ENCODE measurements at regions not wholly inside any gene's neighbourhood (a gene's known extent, or its start where the extent isn't known, plus 50 kb on each side); places are given as distances from the start of the nearest gene placed in this dataset.
"Not testable (repeated sequence)": the region's sequence is repeated elsewhere in the genome, so short reads cannot be mapped to it uniquely, and the experiment has no call there.

DNA sequence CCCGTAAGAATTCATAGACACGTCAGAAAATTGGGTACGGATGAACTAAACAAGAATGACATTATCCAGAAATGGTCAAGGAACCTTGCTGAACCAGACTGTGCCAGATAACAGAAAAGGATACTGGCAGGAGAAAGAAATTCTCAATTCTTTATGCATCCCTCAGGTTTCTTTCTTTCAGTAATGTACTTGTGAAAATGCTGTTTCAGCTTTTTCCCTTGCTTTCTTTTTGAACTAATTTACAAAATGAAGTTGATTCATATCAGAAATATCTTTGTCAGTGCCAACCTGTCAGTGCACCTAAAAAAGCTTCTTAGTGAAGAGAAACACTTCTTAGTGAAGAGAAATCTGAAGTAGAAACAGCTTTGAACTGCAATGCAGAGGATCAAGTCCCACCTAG is 643.6 kb upstream of the RORB start:
- DNase-seq (ENCODE audit: low read depth, low spot score), result no peak

DNA sequence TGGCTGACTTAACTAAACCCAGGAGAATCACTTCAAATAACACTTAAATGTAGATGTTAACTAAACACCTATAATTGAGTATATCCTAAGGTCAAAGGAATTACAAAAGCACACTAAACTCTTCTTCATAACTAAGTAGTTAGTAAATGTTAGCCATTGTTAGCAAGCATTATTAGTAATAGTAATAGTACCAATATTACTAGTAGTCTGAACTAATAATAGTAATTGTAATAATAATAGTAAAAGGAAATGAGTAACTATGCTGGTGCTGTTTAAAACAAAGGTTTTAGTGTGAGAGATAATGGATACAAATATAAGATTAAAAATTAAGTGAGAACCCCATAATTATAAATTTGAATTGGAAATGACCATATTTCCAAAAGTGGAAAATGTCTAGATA is 641.9 kb upstream of the RORB start:
- no peak for DNase-seq (ENCODE audit: low read depth, low spot score)

DNA sequence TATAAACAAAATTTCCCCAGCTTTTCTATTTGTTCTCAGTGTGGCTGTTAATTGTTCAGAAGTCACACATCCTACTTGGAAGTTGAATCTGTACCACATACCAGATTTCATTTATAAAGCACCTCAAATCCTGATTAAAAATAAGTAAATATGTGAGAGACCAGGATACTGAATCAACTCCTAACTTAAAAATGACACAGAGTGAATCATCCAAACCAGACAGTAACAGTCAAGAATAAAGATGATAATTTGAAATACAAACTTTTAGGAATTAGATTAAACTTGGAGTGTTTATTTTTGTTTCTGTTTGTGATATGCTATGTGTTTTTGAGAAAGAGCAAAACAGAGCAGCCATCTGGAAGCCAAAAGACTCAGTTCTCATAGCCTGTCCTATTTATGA is 633.2 kb upstream of the RORB start:
- no peak for DNase-seq (ENCODE audit: low read depth, low spot score)

DNA sequence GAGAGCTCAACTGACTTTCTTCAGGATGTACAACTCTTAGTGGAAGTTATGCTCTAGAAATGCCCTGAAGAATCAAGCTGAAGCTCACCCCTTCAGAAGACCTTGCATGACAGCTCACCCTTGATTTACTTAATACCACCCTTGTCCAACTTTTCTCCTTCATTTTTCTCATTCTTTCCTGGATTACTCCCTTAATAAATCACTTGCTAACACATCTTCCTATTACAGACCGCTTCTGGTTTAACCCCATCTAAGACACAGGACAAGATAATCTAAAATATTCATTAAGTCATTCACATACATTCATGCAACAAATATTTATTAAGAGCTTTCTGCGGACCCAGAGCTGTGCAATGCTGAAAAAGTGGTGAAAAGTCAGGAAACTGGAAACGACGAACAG is 630.7 kb upstream of the RORB start:
- DNase-seq (ENCODE audit: low read depth, low spot score), result no peak

DNA sequence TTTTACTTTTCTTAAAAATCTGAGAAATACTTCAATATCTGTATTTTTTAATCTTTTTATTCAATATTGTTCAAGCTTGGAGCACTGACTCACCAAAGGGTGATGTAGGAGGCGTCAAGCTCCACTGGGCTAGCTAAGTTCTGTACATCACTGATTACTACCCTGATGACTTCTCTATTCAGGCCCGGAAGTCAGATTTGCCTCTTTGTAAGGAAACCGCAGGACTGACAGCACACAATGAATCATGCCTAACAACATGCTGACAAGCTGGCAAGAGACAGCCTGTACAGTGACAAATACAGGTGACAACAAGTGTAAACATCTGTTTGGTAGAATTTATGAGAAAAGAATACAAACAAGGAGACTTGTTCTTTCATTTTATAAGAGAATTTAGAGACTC is 627.9 kb upstream of the RORB start:
- no peak for DNase-seq (ENCODE audit: low read depth, low spot score)

DNA sequence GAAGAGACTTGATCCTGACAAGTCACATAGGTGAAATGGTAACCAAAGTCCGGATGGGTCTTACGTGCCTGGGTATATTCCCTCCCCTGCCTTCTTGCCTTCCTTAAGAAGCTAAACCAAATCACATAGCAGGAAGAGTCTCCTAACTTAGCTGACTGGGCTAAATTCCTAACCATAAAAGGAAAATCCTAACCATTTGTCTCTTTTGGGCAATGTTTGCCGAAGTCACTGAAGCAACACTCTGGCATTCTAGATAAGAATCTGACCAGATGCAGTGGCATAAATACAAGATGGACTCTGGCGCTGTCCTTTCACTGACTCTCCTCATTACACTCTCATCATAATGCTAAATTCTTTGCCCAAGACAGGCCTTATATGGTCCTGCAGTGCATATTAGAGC is 625.5 kb upstream of the RORB start:
- no peak for DNase-seq (ENCODE audit: low read depth, low spot score)

DNA sequence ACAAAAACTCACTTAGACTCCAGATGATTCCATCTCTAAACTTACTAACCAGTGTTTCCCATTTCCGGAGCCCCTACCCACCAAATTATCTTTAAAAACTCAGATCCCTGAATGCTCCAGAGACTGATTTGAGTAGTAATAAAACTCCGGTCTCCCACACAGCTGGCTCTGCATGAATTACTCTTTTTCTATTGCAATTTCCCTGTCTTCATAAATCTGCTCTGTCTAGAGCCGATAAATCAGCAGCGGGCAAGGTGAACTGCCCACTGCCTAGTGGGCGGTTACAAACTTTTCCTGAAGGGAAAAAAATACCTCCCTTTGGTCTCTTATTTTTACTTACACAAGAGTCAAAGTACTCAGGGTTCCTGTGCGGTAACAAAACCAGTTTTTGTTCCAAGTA is 624.4 kb upstream of the RORB start:
- no peak for DNase-seq (ENCODE audit: low read depth, low spot score)

DNA sequence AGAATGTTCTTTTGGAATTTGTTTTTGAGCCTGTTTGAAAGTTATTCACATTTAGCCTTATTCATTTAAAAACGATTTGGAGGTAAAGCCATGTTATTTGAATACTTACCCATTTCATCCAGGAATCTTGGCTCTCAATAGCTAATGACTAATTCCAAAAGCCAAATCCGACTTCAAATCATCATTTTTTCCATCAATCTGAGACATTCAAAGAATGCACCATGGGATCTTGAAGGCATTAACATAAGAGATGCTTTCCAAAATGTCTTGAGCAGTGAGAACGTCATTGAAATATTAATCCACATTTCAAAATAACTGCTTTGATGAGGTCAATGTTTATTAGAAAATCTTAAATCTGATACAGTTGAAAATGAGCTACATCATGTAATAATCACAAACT is 617.0 kb upstream of the RORB start:
- no peak for DNase-seq (ENCODE audit: low read depth, low spot score)

DNA sequence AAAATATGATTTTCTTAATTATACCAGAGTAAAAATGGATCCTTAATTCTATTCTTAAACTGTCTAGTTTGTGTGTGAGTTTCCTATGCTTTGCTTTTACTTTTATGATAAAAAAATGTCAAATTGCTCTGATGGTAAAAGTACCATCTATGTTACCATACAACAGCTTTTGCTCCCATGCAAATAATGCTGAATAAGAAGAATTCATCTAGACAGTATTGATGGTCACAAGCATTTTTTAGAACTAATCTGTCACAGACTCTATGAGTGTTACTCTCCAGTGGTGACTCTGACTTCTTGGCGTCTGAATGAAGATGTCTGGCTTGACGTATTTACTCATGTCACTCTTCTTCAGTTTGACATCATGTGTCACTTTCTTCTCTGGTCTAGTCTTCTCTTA is 608.1 kb upstream of the RORB start:
- DNase-seq (ENCODE audit: low read depth, low spot score), result no peak

DNA sequence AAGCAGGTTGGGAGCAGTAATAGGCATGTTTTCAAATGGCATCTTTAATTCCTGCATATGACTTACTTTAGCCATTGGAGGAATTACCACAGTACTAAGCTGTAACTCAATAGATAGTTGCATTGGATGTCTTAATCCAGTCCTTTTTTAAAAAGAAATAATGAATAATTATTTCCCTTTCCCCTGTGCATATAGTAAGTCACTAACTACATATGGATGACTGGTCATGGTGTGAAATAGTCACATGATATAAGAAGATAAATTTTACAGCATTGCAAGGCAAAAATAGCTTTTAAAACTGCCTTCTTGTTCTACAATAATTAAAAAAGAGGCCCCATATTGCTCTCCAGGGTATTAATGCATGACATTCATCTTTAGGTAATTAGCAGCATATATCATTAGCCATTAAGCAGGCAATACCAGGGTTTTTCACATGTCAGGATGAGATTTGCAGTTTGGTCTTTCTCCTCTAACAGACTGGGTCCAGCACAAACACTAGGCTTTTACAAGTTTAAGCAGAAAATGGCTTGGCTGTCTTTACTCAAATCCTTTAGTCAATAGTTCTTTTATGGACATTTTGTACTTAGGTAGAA is 606.4 kb upstream of the RORB start:
- no peak for DNase-seq (ENCODE audit: low read depth, low spot score)

DNA sequence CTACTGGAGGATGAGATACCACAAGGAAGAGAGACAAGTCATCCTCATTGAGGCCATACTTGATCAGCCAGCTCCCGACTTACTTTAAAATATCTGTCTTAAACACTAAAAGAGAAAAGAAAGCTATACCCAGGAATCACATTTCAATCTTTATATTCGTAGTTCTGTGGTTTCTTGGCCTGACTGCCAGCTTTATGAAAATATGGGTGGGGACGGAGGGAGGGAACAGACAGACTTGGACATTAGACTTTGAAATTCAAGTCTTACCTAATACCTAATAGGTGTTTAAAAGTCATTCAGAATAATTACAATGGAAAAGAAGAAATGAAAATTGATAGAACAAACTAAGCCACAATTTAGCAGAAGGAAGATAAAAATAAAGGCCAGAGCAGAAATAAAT is 604.8 kb upstream of the RORB start:
- no peak for DNase-seq (ENCODE audit: low read depth, low spot score)

DNA sequence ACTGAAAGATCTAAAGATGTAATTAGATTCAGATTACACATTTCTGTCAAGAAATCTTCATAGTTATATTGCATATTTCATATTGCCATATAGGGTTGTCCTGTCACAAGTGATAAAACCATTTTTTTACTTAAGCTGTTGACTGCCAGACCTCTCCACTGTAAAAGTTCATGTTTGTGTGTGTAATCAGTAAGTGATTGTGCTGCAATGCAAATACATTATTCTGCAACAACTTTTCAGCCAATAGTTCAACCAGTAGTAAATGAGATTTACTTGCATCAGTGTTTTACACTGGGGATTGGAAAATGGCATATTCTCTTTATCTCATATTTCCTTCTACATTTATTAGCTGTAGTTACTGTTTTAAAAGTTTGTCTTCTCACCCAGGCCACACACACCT is 603.9 kb upstream of the RORB start:
- DNase-seq (ENCODE audit: low read depth, low spot score), result no peak

DNA sequence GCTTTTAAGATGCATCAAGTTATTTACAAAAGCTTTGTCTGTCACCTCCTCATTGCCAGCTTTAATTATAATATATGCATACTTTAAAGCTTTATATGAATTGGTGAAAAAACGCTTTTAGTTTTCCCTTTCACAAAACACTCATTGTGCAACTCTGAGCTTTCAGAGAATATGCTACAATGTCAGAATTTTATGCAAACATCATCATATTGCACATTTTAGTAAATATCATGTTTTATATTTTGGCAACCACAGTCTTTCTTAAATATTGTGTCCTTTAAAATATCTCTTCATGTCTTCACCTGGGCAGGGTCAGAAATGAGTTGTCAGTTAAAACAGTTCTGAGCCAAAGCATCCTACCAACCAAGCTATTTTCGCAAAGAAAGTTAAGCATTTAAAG is 601.1 kb upstream of the RORB start:
- DNase-seq (ENCODE audit: low read depth, low spot score), result no peak

DNA sequence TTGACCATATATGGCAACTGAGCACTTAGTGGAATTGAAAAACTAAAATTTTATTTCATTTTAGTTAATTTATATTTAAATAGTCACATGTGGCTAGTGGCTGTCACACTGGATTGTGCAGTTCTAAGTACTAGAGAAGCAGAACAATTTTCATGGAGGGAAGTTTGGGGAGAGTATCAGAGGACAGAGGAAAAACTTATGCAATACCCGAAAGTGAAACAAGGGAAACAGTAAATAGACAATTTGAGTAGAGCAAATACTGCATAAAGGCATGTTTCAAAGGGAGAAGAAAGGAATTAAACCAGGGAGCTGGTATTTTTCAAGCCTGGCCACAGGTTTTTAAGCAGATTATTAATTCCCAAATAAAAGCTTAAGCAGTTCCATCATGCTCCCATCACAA is 590.5 kb upstream of the RORB start:
- DNase-seq (ENCODE audit: low read depth, low spot score), result no peak

DNA sequence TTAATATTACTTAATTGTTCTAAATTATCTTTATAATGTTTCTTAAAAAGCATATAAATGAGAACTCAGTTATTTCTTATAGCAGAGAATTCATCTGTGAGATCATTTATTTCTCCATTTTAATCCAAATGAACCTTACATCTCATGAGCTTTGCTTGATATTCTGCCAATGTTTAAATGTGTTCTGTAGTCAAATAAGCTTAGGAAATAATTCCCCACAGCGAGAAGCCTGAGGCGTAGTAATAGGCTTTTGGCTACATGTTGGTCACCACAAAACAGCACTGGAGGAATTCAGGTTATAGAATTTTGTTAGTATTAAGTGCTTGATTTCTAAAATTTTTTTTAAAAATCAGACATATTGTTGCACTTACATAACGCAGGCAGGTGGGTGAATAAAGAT is 585.3 kb upstream of the RORB start:
- DNase-seq (ENCODE audit: low read depth, low spot score), result no peak

DNA sequence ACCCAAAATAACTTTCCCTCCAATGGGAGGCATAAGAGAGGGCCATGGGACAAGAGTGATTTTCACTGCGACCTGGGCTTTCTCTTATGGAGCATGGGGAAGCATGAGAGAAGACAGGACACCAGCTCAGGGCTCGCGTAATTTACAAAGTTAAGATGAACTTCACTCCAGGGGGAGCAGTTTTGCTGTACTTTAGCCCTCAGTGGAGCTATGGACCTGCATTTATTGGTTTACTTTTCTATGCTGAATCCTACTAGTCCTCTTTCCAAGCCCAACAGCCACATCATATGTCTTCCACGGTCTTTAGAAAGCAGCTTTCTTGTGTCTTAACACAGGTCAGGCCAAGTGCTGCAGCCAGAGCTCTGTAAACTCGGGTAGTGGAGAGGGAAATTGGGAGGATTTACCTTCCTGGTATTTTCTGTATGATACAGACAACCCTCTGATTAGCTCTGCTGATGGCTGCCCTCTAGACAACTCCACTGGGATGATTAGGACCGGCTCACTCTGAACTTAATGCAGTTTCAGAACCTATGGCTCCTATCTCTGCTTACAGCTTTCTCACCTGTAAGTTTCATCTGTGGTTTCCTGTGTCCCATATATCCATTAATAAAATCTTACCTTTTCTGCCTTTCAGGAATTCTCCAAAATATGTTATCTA is 581.0 kb upstream of the RORB start:
- DNase-seq (ENCODE audit: low read depth, low spot score), result no peak

DNA sequence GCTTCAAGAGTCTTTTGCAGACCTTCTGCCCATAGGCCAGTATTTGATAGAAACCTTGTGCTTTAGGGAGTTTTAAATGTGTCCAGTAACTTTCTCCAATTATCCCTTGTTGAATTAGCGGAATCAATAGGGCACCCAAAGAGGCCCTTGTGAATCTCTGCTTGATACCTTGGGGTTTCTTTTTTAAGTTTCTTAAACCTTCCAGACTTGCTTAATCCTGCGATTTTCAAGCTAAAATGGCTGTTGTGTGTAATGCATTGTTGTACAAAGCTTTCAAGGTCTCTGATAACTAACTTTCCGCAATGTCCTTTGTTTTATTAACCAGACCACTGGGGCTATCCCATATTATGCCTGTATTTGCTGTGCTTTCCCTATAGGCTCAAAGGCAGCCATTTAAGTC is 577.4 kb upstream of the RORB start:
- no peak for DNase-seq (ENCODE audit: low read depth, low spot score)

DNA sequence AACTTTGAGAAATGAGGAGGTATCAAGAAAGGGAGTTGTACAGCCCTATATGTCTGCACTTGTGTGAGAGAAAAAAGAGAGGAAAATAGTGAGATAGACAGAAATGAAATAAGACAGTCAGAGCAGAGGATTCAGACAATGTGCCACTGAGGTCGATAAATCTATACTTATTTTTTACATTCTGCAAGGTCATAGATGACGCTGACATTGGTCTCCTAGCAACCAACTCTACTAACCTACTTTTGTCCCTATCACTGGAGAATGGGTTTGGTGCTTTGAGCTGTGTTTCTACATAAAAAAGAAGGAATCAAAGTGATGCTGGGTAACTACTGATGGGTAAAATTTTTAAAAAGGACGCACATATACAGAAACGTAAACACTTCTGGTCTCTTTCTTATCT is 573.3 kb upstream of the RORB start:
- DNase-seq (ENCODE audit: low read depth, low spot score), result no peak

DNA sequence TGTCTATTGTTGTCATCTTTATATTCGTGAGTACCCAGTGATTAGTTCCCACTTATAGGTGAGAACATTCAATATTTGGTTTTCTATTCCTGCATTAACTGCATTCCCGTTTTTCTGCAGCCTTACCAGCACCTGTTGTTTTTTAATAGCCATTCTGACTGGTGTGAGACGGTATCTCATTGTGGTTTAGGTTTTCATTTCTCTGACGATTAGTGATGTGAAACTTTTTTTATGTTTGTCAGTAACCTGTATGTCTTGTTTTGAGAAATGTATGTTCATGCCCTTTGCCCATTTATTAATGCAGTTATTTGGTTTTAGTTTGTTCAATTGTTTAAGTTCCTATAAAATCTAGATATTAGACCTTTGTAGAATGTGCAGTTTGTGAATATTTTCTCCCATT is 546.0 kb upstream of the RORB start:
- DNase-seq (ENCODE audit: low read depth, low spot score), result no peak

DNA sequence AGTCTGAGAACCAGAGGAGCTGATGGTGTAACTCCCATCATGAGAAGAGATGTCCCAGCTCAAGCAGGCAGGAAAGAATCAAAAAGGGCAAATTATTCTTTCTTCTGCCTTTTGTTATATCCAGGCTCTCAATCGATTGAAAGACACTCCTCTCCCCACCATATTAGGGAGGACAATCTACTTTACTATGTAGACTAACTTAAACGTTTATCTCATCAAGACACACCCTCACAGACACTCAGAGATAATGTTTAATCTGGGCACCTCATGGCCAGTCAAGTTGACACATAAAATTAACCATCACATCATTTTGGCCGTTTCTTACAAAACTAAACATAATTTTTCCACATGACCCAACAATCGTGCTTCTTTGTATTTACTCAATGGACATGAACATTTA is 534.3 kb upstream of the RORB start:
- DNase-seq (ENCODE audit: low read depth, low spot score), result no peak

DNA sequence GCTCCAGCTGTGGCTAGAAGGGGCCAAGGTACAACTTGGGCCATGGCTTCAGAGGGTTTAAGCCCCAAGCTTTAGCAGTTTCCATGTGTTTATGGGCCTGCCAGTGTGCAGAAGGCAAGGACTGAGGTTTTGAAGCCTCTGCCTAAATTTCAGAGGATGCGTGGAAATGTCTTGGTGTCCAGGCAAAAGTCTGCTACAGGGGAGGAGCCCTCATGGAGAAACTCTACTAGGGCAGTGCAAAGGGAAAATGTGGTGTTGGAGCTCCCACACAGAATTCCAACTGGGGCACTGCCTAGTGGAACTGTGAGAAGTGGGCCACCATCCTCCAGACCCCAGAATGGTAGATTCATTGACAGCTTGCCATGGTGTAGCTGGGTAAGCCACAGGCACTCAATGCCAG is 527.2 kb upstream of the RORB start:
- no peak for DNase-seq (ENCODE audit: low read depth, low spot score)

DNA sequence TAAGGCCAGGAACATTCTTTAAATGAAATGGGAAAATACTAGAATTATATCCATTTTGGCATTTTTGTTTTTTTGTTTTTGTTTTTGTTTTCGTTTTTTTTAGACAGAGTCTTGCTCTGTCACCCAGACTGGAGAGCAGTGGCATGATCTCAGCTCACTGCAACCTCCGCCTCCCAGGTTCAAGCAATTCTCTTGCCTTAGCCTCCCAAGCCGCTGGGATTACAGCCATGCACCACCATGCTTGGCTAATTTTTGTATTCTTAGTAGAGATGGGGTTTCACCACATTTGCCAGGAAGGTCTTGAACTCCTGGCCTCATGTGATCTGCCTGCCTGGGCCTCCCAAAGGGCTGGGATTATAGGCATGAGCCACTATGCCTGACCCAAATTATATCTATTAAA is 520.7 kb upstream of the RORB start:
- DNase-seq (ENCODE audit: low read depth, low spot score), result not testable (repeated sequence)

DNA sequence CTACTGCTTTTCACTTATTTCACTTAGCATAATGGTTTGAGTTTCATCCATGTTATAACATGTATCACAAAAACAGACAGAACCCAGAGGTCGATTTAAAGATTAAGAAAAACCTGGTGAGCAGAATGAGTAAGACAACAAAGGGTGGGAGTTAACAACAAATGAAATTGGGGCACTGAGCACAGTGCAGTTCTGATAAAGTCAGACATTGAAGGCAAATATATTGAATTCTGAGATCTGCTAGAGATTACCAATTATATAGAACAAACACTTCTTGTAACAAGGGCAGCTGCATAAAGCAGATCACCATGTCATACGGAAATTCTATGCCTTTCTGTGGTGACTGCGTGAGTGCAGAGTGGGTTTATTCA is 517.3 kb upstream of the RORB start:
- DNase-seq (ENCODE audit: low read depth, low spot score), result no peak

DNA sequence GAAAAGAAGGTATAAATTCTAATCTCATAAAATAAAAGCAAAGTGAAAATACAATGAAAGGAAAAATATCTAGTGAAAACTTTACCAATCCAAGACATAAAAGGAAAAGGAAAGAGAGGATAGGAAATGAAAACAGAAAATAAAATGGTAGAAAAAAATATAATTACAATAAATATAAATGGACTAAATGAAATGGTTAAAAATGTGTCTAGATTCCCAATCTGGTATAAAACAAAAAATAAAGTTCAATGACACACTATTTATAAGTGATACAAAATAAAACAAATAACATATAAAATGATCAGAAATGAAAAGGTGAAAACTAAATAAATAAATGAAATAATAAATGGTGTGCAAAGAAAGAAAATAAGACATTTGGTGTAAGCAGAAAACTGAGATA is 516.4 kb upstream of the RORB start:
- no peak for DNase-seq (ENCODE audit: low read depth, low spot score)
